ENCODE measurements at regions not wholly inside any gene's neighbourhood (a gene's known extent, or its start where the extent isn't known, plus 50 kb on each side); places are given as distances from the start of the nearest gene placed in this dataset.
A peak's percentile ranks its signal among the peaks of the same experiment; 100 is the strongest.
"Not testable (repeated sequence)": the region's sequence is repeated elsewhere in the genome, so short reads cannot be mapped to it uniquely, and the experiment has no call there.

DNA sequence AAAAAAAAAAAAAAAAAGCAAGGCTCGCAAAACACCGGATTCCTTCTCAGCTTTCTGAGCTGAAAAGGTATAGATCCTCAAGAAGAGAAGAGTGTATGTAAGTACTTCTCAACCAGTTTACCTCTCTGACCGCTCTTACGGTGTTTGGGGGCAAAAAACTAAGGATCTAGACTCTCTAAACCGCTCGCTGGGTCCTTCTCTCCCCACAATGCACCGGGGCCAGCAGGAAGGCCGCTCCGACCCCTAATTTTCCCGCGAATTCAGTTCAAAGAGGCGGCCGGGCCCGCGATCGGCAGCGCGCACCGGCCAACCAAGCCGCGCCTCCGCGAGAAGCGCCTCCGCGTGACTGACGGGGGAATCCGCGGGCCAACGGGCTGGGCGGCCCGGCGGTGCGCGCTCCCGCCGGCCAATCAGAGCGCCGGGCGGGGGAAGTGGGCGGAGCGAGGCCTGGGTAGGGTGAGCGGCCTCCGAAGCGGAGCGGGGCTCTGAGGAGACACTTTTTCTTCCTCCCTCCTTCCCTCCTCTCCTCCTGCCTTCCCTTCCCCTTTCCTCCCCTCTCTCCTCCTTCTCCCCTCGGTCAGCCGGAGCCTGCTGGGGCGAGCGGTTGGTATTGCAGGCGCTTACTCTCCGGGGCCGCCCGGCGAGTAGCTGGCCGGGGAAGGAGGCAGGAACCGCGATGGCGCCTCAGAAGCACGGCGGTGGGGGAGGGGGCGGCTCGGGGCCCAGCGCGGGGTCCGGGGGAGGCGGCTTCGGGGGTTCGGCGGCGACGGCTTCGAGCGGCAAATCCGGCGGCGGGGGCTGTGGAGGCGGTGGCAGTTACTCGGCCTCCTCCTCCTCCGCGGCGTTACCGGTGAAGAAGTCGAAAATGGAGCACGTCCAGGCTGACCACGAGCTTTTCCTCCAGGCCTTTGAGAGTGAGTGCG lies 93.0 kb downstream of the CRLF3 start:
- not testable (repeated sequence) for DNase-seq (ENCODE audit: low read depth, low spot score)
- peak overlapping the region; percentile 56 for H3K27ac ChIP-seq

DNA sequence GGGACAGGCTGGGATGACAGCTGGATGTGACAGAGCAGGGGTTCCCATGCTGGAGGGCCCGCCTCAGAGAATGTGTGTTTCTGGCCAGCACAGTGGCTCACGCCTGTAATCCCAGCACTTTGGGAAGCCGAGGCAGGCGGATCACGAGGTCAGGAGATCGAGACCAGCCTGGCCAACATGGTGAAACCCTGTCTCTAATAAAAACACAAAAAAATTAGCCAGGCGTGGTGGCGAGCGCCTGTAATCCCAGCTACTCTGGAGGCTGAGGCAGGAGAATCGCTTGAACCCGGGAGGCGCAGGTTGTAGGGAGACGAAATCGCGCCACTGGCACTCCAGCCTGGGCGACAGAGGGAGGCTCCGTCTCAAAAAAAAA lies 93.7 kb downstream of the CRLF3 start:
- H3K27ac ChIP-seq: peak overlapping the region; percentile 56

GRCh38 chr17:30730171-30730836 lies 94.2 kb downstream of the CRLF3 start:
- not testable (repeated sequence) for H3K27ac ChIP-seq; DNase-seq (ENCODE audit: low read depth, low spot score)

More for the DNA sequence above, 93.7 kb downstream of the CRLF3 start:
- not testable (repeated sequence) for DNase-seq (ENCODE audit: low read depth, low spot score)

GRCh38 chr17:30729471-30730170 lies 94.9 kb downstream of the CRLF3 start:
- not testable (repeated sequence) for DNase-seq (ENCODE audit: low read depth, low spot score); H3K27ac ChIP-seq

- not testable (repeated sequence) for H3K27ac ChIP-seq; DNase-seq (ENCODE audit: low read depth, low spot score)
Measured at GRCh38 chr17:30727517-30727916, 97.0 kb downstream of the CRLF3 start.

DNA sequence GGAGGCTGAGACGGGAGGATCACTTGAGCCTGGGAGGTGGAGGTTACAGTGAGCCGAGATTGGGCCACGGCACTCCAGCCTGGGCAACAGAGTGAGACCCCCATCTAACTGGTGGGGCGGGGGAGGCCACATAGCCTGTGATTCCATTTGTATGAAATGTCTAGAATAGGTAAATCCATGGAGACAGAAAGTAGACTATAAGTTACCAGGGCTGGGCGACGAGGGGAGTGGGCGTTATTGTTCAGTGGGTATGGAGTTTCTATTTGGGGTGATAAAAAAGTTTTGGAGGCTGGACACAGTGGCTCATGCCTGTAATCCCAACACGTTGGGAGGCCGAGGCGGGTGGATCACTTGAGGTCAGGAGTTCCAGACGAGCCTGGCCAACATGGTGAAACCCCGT lies 97.8 kb downstream of the CRLF3 start:
- H3K27ac ChIP-seq; DNase-seq (ENCODE audit: low read depth, low spot score): not testable (repeated sequence)

DNA sequence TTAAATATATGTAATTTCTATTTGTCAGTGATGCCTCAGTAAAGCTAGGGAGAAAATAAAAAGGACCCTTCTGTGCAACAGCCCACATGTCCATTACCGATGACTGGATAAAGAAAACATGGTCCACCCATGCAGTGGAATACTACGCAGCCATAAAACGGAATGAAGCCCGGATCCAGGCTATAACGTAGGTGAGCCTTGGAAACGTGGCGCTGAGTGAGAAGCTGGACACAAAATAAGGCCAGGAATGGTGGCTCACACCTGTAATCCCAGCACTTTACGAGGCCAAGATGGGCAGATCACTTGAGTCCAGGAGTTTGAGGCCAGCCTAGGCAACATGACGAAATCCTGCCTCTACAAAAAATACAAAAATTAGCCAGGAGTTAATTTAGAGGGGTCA lies 98.2 kb downstream of the CRLF3 start:
- not testable (repeated sequence) for DNase-seq (ENCODE audit: low read depth, low spot score); H3K27ac ChIP-seq

DNA sequence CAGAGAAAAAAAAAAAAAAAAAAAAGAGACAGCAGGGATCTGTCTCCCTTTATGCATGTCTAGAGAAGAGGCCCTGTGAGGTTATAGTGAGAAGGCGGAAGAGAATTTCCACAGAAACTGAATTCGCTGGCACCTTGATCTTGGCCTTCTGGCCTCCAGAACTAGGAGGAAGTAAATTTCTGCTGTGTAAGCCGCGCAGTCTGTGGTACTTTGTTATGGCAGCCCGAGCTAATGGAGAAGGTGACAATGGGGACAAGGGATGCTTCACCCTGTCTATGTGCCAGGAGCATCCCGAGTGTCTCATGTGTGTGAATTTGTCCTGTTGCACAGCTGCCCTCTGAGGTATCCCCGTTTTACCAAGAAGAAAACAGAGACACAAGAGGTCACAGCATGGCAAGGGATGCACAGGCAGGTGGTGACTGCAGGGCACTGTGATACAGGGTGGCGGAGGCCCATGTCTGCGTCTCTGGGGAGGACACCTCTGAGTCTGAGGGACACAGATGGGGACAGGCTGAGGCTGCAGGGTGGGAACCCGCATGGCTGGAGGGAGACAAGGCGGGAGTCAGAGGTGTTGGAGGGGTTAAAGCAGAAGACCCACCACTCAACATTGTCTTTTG lies 100.3 kb downstream of the CRLF3 start:
- not testable (repeated sequence) for H3K27ac ChIP-seq; DNase-seq (ENCODE audit: low read depth, low spot score)

DNA sequence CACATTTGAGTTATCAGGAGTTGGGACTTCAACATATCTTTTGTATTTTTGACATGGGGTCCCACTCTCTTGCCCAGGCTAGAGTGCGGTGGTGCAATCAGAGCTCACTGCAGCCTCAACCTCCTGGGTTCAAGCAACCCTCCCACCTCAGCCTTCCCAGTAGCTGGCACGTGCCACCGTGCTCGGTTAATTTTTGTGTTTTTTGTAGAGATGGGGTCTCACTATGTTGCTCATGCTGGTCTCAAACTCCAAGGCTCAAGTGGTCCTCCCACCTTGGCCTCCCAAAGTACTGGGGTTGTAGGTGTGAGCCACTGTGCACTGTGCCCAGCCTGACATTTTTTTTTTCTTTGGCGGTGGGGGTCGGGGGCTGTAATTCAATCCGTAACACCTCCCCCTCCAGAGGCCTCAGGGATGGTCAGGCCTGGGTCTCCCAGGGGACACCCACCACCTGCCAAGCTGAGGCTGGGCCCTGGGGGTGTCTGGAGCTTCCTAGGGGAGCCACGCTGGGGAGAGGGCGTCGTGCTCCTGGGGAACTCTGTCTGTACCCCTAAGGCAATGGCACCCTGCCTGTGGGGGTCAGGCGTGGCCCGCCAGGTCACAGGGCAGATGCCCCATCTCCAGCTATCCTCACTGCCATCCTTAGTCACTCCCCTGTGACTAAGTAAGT lies 102.2 kb downstream of the CRLF3 start:
- DNase-seq (ENCODE audit: low read depth, low spot score); H3K27ac ChIP-seq: not testable (repeated sequence)

GRCh38 chr17:30720971-30721370 lies 103.5 kb downstream of the CRLF3 start:
- not testable (repeated sequence) for H3K27ac ChIP-seq; DNase-seq (ENCODE audit: low read depth, low spot score)

DNA sequence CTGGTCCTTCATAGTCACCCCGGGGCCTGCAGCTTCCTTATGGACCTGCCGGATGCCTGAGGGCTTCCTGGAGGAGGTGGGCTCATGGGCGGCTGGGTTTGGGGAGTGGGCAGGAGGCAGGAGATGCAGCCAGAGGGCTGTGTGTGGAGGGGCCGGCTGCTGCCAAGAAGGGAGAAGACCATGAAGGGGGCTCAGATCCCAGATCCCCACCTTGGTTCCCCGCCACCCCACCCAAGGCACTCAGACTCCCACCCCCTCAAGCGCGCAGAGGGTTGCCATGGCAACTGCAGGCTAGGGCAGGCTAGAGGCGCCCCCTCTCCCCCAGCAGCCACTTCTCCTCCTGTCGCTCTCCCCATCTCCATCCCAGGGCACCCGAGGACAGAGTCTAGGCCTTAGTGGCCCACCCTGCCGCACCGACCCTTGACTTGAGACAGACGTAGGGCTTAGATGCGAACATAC lies 104.5 kb downstream of the CRLF3 start:
- DNase-seq (ENCODE audit: low read depth, low spot score): no peak

GRCh38 chr17:30719131-30719973 lies 105.1 kb downstream of the CRLF3 start:
- H3K27ac ChIP-seq; DNase-seq (ENCODE audit: low read depth, low spot score): not testable (repeated sequence)

More for the DNA sequence above, 104.5 kb downstream of the CRLF3 start:
- no peak overlapping the region for H3K27ac ChIP-seq

DNA sequence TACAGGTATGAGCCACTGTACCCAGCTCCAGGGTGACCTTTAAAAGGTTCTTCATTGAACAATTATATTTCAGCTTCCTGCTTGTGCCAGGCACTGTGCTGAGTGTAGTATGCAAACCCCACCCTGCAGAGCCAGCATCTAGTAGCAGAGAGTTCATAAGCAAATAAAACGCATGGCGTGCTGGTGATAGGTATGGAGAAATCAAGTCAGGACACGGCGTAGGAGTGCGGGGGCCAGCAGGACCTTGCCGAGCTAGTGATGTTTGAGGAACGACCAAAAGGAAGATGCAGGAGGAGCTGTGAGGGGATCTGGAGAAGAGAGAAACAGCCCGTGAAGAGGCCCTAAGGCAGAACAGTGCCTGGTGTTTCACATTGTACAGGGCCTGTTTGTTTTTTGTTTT lies 105.8 kb downstream of the CRLF3 start:
- not testable (repeated sequence) for DNase-seq (ENCODE audit: low read depth, low spot score)

DNA sequence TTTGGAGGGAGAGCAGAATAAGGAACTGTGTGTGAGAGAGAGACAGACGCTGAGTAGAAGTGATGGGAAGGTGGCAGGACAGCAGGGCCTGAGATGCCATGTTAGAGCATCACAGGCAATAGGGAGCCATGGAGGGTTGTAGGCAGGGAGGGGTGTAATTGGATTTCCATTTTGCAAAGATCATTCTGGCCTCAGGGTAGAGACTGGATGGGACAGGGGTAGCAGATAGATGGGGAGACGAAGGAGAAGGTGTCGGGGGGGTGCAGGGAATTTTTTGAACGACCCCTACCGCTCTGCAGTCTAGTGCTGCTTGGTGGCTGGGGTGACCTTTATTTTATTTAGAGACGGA lies 106.4 kb downstream of the CRLF3 start:
- not testable (repeated sequence) for H3K27ac ChIP-seq; DNase-seq (ENCODE audit: low read depth, low spot score)

More for the DNA sequence above, 105.8 kb downstream of the CRLF3 start:
- H3K27ac ChIP-seq: not testable (repeated sequence)

- no peak overlapping the region for H3K27ac ChIP-seq
- DNase-seq (ENCODE audit: low read depth, low spot score): no peak
Measured at GRCh38 chr17:30717291-30718098, 107.0 kb downstream of the CRLF3 start.

DNA sequence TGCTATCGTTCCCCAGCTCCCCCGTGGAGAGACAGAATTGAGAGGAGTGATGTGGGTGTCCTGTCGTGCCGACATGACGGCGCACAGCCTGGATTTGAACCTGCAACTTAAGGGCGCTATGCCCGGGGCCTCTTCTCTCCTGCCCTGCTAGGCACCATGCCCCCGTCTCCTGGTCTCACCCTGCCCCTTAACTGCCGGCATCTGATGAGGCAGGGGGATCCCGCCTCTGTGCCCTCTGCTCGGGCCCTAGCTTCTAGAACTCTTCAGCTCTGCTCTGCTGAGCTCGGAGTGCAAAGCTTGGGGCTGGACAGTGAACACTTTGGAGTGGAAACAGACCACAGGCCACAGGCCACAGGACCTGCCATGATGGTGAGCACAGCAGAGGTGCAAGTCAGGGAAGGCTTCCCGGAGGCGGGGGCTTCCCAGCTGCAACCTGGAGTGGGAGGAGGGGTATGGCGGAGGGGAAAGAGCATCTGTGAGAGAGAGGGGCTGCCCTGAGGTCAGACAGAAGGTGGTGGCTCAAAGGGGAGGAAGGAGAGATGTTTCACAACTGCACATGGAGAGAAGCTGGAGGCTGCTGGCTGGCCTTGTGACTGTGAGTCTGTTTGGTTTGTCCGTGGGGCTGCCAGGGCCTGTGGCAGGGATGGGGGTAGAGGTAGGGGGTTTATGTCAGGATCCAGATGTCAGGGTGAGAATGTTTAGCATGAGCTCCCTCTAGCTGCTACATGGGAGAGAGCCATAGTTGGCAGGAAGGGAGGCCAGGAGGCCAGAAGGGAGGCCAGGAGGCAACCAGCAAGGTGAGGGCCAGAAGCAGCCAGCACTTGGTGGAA lies 107.8 kb downstream of the CRLF3 start:
- no peak for DNase-seq (ENCODE audit: low read depth, low spot score)
- H3K27ac ChIP-seq: no peak overlapping the region

Measured in epithelial cell of prostate (primary cell).